GM12865 (cell line): ENCODE measurements at regions not wholly inside any gene's neighbourhood (a gene's known extent, or its start where the extent isn't known, plus 50 kb on each side); places are given as distances from the start of the nearest gene placed in this dataset.

Source experiments
- DNase-seq: peaks from one replicate; pipeline ENCODE4 v3.0.0; 2010; ENCODE audit warnings: low read depth
- H3K4me3 ChIP-seq: 2 replicates; pipeline ENCODE4 v1.5.1; 2011; ENCODE audit warnings: mild to moderate bottlenecking, low read depth, low read length, control low read depth
- TF ChIP-seq, protein P1 (sequence below): IDR thresholded peaks from 2 replicates; pipeline ENCODE4 v1.5.1; 2011; ENCODE audit warnings: low read length, control low read depth, low read depth, inconsistent platforms; ENCODE audit not compliant: insufficient read depth; ENCODE audit errors: missing control alignments

DNA sequence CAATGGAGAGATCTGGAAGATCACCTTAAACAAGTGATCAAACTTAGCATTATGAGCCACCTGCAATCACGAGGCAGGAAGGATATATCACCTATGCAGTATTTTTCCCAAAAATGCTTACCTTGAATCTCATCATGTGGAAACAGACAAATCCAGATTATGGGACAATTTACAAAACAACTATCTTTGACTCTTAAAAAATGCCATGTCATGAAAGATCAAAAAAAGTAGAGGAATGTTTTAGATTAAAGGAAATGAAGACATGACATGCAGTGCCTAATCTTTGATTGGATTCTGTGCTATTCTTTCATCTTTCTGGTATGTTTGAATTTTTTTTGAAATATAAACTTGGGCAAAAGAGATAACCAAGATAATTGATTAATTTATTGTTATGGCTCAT, 95.9 kb downstream of the KPNA2 start:
- TF ChIP-seq, protein P1, sequence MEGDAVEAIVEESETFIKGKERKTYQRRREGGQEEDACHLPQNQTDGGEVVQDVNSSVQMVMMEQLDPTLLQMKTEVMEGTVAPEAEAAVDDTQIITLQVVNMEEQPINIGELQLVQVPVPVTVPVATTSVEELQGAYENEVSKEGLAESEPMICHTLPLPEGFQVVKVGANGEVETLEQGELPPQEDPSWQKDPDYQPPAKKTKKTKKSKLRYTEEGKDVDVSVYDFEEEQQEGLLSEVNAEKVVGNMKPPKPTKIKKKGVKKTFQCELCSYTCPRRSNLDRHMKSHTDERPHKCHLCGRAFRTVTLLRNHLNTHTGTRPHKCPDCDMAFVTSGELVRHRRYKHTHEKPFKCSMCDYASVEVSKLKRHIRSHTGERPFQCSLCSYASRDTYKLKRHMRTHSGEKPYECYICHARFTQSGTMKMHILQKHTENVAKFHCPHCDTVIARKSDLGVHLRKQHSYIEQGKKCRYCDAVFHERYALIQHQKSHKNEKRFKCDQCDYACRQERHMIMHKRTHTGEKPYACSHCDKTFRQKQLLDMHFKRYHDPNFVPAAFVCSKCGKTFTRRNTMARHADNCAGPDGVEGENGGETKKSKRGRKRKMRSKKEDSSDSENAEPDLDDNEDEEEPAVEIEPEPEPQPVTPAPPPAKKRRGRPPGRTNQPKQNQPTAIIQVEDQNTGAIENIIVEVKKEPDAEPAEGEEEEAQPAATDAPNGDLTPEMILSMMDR, result no peak
- no peak overlapping the region for H3K4me3 ChIP-seq
- no peak for DNase-seq

DNA sequence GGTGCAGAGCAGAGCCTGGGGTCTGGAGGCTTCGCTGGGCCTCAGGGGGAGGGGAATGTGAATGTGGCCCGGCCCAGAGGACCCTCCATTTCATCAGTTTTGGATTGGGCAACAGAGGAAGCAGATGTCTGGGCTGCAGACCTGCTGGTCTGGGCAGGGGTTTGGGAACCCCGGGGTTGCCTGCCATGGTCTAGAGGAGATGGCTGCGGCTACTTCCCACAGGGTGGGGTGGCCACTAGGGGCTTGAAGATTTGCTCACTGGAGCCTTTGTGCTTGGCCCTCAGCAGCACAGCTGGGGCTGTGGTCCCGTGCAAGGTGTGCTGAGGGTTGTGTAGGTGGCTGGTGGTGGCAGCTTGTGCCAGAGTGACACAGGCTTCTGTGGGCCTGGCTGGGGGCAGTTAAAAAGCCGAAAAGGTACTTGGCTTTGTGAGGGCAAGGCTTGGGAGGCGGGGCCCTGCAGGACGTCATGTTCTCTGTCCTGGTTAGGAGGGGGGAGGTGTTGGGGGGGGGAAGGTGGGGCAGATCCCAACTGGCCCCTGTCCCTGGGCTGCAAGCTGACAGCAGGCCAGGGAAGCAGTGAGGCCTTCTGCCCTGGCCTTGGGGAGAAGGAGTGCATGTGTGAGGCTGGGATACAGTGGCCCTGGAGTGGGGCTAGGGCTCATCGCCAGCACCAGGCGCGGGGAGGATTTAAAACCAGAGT, 98.0 kb downstream of the KPNA2 start:
- DNase-seq, result no peak
- no peak overlapping the region for H3K4me3 ChIP-seq
- TF ChIP-seq, protein P1, result no peak

DNA sequence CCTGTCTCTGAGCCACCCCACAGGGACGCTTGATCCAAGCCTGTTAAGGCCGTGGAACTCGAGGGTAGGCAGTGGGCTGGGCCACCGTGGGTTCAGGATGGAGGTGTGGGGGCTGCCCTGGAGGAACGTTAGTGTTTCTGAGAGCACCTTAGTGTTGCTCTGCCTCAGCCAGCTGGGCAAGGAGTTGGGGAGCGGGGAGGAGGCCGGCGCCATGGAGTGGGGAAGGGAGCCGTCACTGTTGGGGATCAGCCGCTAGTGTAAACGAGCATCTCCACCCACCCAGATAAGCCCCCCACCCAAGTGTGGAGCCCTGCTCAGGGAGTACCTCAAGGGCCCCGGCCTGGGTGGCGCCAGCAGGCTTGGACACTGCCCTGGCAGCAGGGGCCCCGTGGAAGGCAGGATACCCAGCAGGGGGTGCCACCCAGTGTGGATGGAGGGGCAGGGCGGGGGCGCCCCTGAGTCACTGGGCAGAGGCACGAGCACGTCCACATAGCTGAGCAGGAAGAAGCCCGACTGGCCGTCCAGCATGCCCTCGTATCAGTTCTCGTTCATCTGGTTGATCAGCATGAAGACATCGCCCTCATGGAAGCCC, 98.6 kb downstream of the KPNA2 start:
- no peak for DNase-seq
- TF ChIP-seq, protein P1, result no peak
- no peak overlapping the region for H3K4me3 ChIP-seq

DNA sequence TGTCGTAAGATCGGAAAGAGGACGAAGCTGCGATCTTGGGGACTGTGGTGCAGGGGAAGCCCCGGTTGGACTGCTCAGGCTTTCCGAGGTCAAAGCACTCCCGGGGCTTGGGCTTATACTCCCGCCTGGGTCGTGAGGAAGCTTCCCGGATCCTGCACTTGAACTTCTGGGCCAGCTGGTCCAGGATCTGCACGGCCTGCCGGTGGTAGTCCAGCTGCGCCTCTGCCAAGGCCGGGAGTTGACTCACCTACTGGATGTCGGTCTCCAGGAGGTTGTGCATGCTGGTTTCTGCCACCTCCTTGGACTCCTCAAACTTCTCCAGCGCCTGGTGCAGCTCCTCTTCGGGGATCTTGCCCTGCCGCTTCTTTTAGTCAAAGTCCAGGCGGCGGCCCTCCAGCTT, 99.2 kb downstream of the KPNA2 start:
- no peak for DNase-seq
- H3K4me3 ChIP-seq, result no peak overlapping the region
- TF ChIP-seq, protein P1, result no peak

DNA sequence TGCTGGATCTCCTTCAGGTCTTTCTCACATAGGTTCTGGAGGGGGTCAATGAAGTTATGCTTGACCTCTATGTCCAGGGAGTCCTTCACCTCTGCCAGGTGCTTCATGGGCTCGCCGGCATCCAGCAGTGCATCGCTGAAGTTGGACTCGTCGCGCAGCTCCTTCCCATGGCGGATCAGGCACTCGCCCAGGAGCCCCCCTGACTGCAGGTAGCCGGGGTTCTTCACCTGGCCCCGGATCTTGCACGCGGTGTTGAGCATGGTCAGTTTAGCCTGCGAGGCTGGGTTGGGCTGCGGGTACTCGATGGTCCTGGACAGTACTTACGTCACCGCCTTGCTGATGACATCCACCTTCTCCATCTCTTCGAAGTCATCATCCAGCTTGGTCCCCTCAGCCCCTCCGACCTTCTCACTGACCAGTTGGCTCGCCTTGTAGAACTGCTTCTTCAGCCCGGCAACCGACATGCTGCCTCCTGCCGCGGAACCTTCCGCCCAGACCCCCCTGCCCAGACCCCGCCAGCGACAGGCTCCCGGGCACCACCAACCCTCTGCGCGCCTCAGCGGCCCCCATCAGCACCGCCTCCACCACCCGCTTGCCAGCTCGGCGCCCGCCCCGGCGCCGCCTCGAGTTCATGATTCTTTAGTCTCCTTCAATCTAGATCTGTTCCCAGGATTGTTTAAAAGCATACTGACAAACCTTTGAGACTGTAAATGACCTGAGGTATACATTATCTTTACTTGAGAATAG, 99.8 kb downstream of the KPNA2 start:
- TF ChIP-seq, protein P1, result no peak
- no peak overlapping the region for H3K4me3 ChIP-seq

DNA sequence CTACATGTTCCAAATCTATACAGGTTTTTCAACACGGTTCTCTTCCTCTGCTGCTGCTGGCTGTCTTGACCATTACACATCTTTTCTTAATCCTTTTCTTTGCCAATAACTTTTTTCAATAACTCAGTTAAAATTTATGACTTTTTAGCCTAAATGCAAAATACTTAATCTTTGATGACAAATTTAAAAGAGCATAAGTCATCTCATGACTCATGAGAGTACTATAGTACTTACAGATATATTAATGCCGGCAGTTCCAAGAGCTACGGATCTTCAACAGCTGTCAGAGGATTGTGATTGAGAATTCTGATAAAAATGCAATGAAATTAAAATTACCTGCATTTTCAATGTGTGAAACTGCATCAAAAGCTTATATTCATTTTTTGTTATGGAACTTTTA, 105.5 kb downstream of the KPNA2 start:
- TF ChIP-seq, protein P1, result no peak
- no peak for DNase-seq
- H3K4me3 ChIP-seq, result no peak overlapping the region

More for the DNA sequence above, 99.8 kb downstream of the KPNA2 start:
- DNase-seq, result no peak
